HepG2 (cell line): ENCODE measurements at regions not wholly inside any gene's neighbourhood (a gene's known extent, or its start where the extent isn't known, plus 50 kb on each side); places are given as distances from the start of the nearest gene placed in this dataset.

Experiments used
- ATAC-seq: fragments of 200-7000 bp; cut with Tn5 transposase; 3 replicates; pipeline ENCODE4 v1.9.1; 2020; ENCODE audit warnings: mild to moderate bottlenecking, moderate library complexity
- BruUV-seq: library from RNA; stranded (reverse); fragments of 400-500 nt; replicated peaks from 2 replicates; lab custom pipeline; 2021; lab: Mats Ljungman, UMichigan
- CTCF ChIA-PET: fragments of 300-600 bp; formaldehyde crosslinking; extraction: SDS; loops from one replicate; lab custom pipeline; 2021; ENCODE audit warnings: low total read pairs, inconsistent platforms, low intra/inter-chr PET ratio; lab: Yijun Ruan, JAX
- POLR2A ChIA-PET: fragments of 350-600 bp; sonication (Branson Sonifier 250); formaldehyde crosslinking; loops from one replicate; lab custom pipeline; 2020; ENCODE audit warnings: antibody characterized with exemption, inconsistent platforms; lab: Yijun Ruan, JAX
- DNase-seq: peaks from one replicate; pipeline ENCODE4 v3.0.0-alpha.2; 2015; ENCODE audit warnings: low spot score
- FAIRE-seq: peaks from 3 replicates; lab custom pipeline; 2011; peaks lifted over from hg19 to GRCh38; lab: Jason Lieb, UNC
- H2AFZ ChIP-seq: one replicate; pipeline ENCODE4 v1.6.1; 2011; ENCODE audit warnings: low read length, inconsistent platforms
- H3K27ac ChIP-seq: fragments of 300-600 bp; 3 replicates; pipeline ENCODE4 v1.8.0; 2011; ENCODE audit warnings: mixed run types, mild to moderate bottlenecking, mixed read lengths, low read length, inconsistent platforms; ENCODE audit not compliant: insufficient read depth; ENCODE audit errors: extremely low read length
- H3K27me3 ChIP-seq, 2 experiments: fragments of 200-600 bp in 1 of 2; 2 replicates in 1 of 2; 3 replicates in 1 of 2; pipeline versions ENCODE4 v1.6.0 to v1.8.0; 2011; ENCODE audit warnings: low read length in 2 of 2, mild to moderate bottlenecking in 2 of 2, moderate library complexity in 2 of 2, inconsistent platforms in 1 of 2; ENCODE audit not compliant: insufficient read depth in 2 of 2, control insufficient read depth in 1 of 2
- H3K36me3 ChIP-seq, 2 experiments: fragments of 200-600 bp in 1 of 2; replicated peaks in 1 of 2; 2 replicates in 1 of 2; 3 replicates in 1 of 2; pipeline versions ENCODE4 v1.5.1 to v1.8.0; 2011; ENCODE audit warnings: low read length in 2 of 2, inconsistent platforms in 1 of 2; ENCODE audit not compliant: insufficient read depth in 2 of 2, control insufficient read depth in 1 of 2
- H3K4me1 ChIP-seq: 2 replicates; pipeline ENCODE4 v1.5.1; 2012; ENCODE audit warnings: low read length, inconsistent platforms; ENCODE audit not compliant: insufficient read depth
- H3K4me2 ChIP-seq: 2 replicates; pipeline ENCODE4 v1.6.0; 2011; ENCODE audit warnings: low read depth, low read length, inconsistent platforms
- H3K4me3 ChIP-seq, 3 experiments: fragments of 200-600 bp in 1 of 3; sonication (generic), shearing (Covaris generic) in 1 of 3; replicated peaks in 1 of 3; 2 replicates each; pipeline ENCODE4 v1.5.1; 2011 to 2016; ENCODE audit warnings: low read length in 3 of 3, inconsistent platforms in 2 of 3, low read depth in 2 of 3, mild to moderate bottlenecking in 2 of 3, control low read depth in 1 of 3, mixed read lengths in 1 of 3; ENCODE audit not compliant: insufficient read depth in 1 of 3
- H3K79me2 ChIP-seq: one replicate; pipeline ENCODE4 v1.6.1; 2011; ENCODE audit warnings: low read length, inconsistent platforms; ENCODE audit not compliant: insufficient read depth
- H3K9ac ChIP-seq: 2 replicates; pipeline ENCODE4 v1.6.0; 2011; ENCODE audit warnings: mild to moderate bottlenecking, low read depth, low read length, inconsistent platforms; ENCODE audit not compliant: insufficient read depth
- H3K9me3 ChIP-seq: 2 replicates; pipeline ENCODE4 v1.5.1; 2012; ENCODE audit warnings: mild to moderate bottlenecking, low read length
- H4K20me1 ChIP-seq: 2 replicates; pipeline ENCODE4 v1.6.0; 2011; ENCODE audit warnings: inconsistent platforms, mild to moderate bottlenecking, low read length, moderate library complexity; ENCODE audit not compliant: insufficient read depth
- FOXA3 ChIP-seq: IDR thresholded peaks from 2 replicates; pipeline ENCODE4 v1.6.1; 2016; ENCODE audit warnings: missing genetic modification reagents, missing compliant biosample characterization
- GMEB2 ChIP-seq: IDR thresholded peaks from 2 replicates; pipeline ENCODE4 v1.6.1; 2016; ENCODE audit warnings: missing biosample characterization, missing genetic modification reagents, low read depth
- IKZF4 ChIP-seq: sonication (generic); formaldehyde crosslinking; IDR thresholded peaks from 2 replicates; pipeline ENCODE4 v1.5.1; 2020; ENCODE audit warnings: borderline replicate concordance, mild to moderate bottlenecking, low read depth, missing genetic modification reagents; ENCODE audit errors: not compliant biosample characterization
- MXD1 ChIP-seq: sonication (generic); formaldehyde crosslinking; IDR thresholded peaks from 2 replicates; pipeline ENCODE4 v1.4.0; 2020; ENCODE audit warnings: mild to moderate bottlenecking, missing genetic modification reagents
- POLR2G ChIP-seq: fragments of 200-400 bp; formaldehyde crosslinking; IDR thresholded peaks from 2 replicates; pipeline ENCODE4 v1.6.1; 2018; ENCODE audit warnings: mild to moderate bottlenecking, low read depth, low read length, moderate library complexity
- SP1 ChIP-seq, 2 experiments: fragments of 450-650 bp in 1 of 2; sonication (generic) in 1 of 2; formaldehyde crosslinking in 1 of 2; IDR thresholded peaks; 2 replicates each; pipeline versions ENCODE4 v1.4.0 to v1.6.1; 2016 to 2020; ENCODE audit warnings: missing genetic modification reagents in 1 of 2
- ZBTB21 ChIP-seq: sonication (generic); formaldehyde crosslinking; IDR thresholded peaks from 2 replicates; pipeline ENCODE4 v1.4.0; 2020; ENCODE audit warnings: missing genetic modification reagents
- ZNF432 ChIP-seq: sonication (generic); formaldehyde crosslinking; IDR thresholded peaks from 2 replicates; pipeline ENCODE4 v1.5.0; 2020; ENCODE audit warnings: missing genetic modification reagents, mild to moderate bottlenecking, borderline replicate concordance
- WGBS: methylation state at CpG from one replicate; pipeline ENCODE4 v1.1.6; 2017; ENCODE audit warnings: low lambda C conversion rate; 5-methylcytosine and 5-hydroxymethylcytosine counted together
- in situ Hi-C: cut with HindIII; loops from 2 replicates; pipeline ENCODE4 v1.10.0; 2017; ENCODE audit warnings: low pct_unique_long_range_greater_than_20kb; ENCODE audit not compliant: extremely low pct_ligation_motif_present
- intact Hi-C: fragments of 100-400 bp; cut with micrococcal nuclease; formaldehyde crosslinking; loops from one replicate; pipeline ENCODE4 v1.10.0; 2022; ENCODE audit not compliant: unreplicated experiment
- TF ChIP-seq, protein P1 (sequence below): sonication (generic); formaldehyde crosslinking; IDR thresholded peaks from 2 replicates; pipeline ENCODE4 v1.4.0; 2020; ENCODE audit warnings: mild to moderate bottlenecking, missing genetic modification reagents

- Histone ChIP-seq H4K20me1 (no peaks in the 10 kb centered on the region), H2AFZ (no peak overlapping the region), H3K4me2 (no peak overlapping the region), H3K79me2 (no peaks in the 10 kb centered on the region), H3K36me3 (no peaks in the 10 kb centered on the region), H3K4me1 (no peaks in the 10 kb centered on the region), H3K9me3 (no peaks in the 10 kb centered on the region), H3K27me3 (peaks cover 4 to 20% of the 10 kb centered on the region in 2 experiments; a peak in 3 of 5 replicates), H3K4me3 (no peak overlapping the region), H3K27ac (no peak overlapping the region), H3K9ac (no peak overlapping the region)
- intact Hi-C loops (no loop called here), in situ Hi-C loops (loop anchor here (5.0 kb wide), 1 partner anchor 321 kb away; no protein-coding TSS in a partner anchor)
- WGBS: 33% methylated on average over 12 of the region's 12 CpGs
- POLR2A ChIA-PET: no interaction called here
- ATAC-seq: peak; percentile 50; the same call in 2 of the 3 replicates
- FAIRE-seq: no peak
- DNase-seq: no peak
- no TSS peak for BruUV-seq
- CTCF ChIA-PET: no interaction called here
- no peak for TF ChIP-seq GMEB2 (CRISPR knock-in tag)
- TF ChIP-seq SP1 (IDR thresholded peaks at IDR 0.05): no peak
- TF ChIP-seq SP1 (CRISPR knock-in tag; IDR thresholded peaks at IDR 0.05): no peak
- TF ChIP-seq, protein P1, sequence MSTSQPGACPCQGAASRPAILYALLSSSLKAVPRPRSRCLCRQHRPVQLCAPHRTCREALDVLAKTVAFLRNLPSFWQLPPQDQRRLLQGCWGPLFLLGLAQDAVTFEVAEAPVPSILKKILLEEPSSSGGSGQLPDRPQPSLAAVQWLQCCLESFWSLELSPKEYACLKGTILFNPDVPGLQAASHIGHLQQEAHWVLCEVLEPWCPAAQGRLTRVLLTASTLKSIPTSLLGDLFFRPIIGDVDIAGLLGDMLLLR (CRISPR knock-in tag): no peak
- no peak for TF ChIP-seq IKZF4 (CRISPR knock-in tag)
- TF ChIP-seq MXD1 (CRISPR knock-in tag): no peak
- TF ChIP-seq FOXA3 (CRISPR knock-in tag): no peak
- no peak for TF ChIP-seq ZNF432 (CRISPR knock-in tag)
- no peak for TF ChIP-seq POLR2G
- no peak for TF ChIP-seq ZBTB21 (CRISPR knock-in tag)
Observed at GRCh38 chr13:26502826-26503225, 54.7 kb upstream of the WASF3 start.
